ENCODE measurements at regions not wholly inside any gene's neighbourhood (a gene's known extent, or its start where the extent isn't known, plus 50 kb on each side); places are given as distances from the start of the nearest gene placed in this dataset.
"Not testable (repeated sequence)": the region's sequence is repeated elsewhere in the genome, so short reads cannot be mapped to it uniquely, and the experiment has no call there.

- no peak overlapping the region for H3K4me3 ChIP-seq (replicated peaks; ENCODE audit: low read depth, low read length)
- no peak for TF ChIP-seq CTCF (IDR thresholded peaks at IDR 0.05; ENCODE audit: low read depth, low read length, missing control alignments)
- no peak for DNase-seq (ENCODE audit: extremely low read depth, low read depth)
Measured at GRCh38 chr14:104477666-104478380, 101.7 kb upstream of the C14orf180 start.

- no peak overlapping the region for H3K4me3 ChIP-seq (replicated peaks; ENCODE audit: low read depth, low read length)
- DNase-seq (ENCODE audit: extremely low read depth, low read depth) = no peak
- no peak for TF ChIP-seq CTCF (IDR thresholded peaks at IDR 0.05; ENCODE audit: low read depth, low read length, missing control alignments)
Measured at GRCh38 chr14:104478656-104479055, 100.9 kb upstream of the C14orf180 start.

GRCh38 chr14:104479901-104480300 lies 99.7 kb upstream of the C14orf180 start:
- no peak for DNase-seq (ENCODE audit: extremely low read depth, low read depth)
- TF ChIP-seq CTCF (IDR thresholded peaks at IDR 0.05; ENCODE audit: low read depth, low read length, missing control alignments) = no peak
- no peak overlapping the region for H3K4me3 ChIP-seq (replicated peaks; ENCODE audit: low read depth, low read length)

GRCh38 chr14:104481323-104481722 lies 98.2 kb upstream of the C14orf180 start:
- TF ChIP-seq CTCF (IDR thresholded peaks at IDR 0.05; ENCODE audit: low read depth, low read length, missing control alignments) = no peak
- H3K4me3 ChIP-seq (replicated peaks; ENCODE audit: low read depth, low read length) = no peak overlapping the region
- DNase-seq (ENCODE audit: extremely low read depth, low read depth) = no peak

- DNase-seq (ENCODE audit: extremely low read depth, low read depth); H3K4me3 ChIP-seq (replicated peaks; ENCODE audit: low read depth, low read length): not testable (repeated sequence)
Measured at GRCh38 chr14:104482017-104482416, 97.5 kb upstream of the C14orf180 start.

- no peak overlapping the region for H3K4me3 ChIP-seq (replicated peaks; ENCODE audit: low read depth, low read length)
- TF ChIP-seq CTCF (IDR thresholded peaks at IDR 0.05; ENCODE audit: low read depth, low read length, missing control alignments) = no peak
- DNase-seq (ENCODE audit: extremely low read depth, low read depth) = no peak
Measured at GRCh38 chr14:104486222-104486923, 93.2 kb upstream of the C14orf180 start.

- no peak for DNase-seq (ENCODE audit: extremely low read depth, low read depth)
- H3K4me3 ChIP-seq (replicated peaks; ENCODE audit: low read depth, low read length) = no peak overlapping the region
- no peak for TF ChIP-seq CTCF (IDR thresholded peaks at IDR 0.05; ENCODE audit: low read depth, low read length, missing control alignments)
Measured at GRCh38 chr14:104494483-104494882, 85.1 kb upstream of the C14orf180 start.
